Hippocampal formation (tissue), 2 donors: ENCODE measurements at regions not wholly inside any gene's neighbourhood (a gene's known extent, or its start where the extent isn't known, plus 50 kb on each side); places are given as distances from the start of the nearest gene placed in this dataset.
"Not testable (repeated sequence)": the region's sequence is repeated elsewhere in the genome, so short reads cannot be mapped to it uniquely, and the experiment has no call there.

Source experiments
- DNase-seq, 2 donors: peaks; one replicate each; lab custom pipeline; 2025; lab: John Stamatoyannopoulos, UW

DNA sequence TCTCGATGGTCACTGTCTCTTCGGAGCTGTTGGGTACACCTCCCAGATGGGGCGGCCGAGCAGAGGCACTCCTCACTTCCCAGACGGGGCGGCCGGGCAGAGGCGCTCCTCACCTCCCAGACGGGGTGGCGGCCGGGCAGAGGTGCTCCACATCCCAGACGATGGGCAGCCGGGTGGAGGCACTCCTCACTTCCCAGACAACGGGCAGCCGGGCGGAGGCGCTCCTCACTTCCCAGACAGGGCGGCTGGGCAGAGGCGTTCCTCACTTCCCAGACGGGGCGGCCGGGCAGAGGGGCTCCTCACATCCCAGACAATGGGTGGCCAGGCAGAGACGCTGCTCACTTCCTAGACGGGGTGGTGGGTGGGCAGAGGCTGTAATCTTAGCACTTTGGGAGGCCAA, 112.6 kb upstream of the EGR2 start:
- DNase-seq, result not testable (repeated sequence)

DNA sequence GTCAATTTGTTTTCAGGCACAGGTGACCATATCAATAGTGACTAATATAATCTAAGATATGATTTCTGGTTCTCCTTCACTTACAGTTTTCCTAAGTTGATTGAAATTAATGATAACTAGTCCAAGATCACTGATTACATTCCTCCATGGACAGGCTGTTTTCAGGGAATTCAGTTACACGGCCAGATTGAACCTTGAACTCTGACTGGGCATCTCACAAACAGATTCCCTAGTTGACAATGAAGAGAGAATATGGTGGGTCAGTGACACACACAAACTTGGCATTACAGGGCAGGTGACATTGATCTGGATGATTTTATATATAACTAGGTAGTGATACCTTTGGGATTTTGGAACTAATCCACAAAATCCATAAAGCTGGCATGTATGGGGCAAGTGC, 110.2 kb upstream of the EGR2 start:
- DNase-seq, result no peak

DNA sequence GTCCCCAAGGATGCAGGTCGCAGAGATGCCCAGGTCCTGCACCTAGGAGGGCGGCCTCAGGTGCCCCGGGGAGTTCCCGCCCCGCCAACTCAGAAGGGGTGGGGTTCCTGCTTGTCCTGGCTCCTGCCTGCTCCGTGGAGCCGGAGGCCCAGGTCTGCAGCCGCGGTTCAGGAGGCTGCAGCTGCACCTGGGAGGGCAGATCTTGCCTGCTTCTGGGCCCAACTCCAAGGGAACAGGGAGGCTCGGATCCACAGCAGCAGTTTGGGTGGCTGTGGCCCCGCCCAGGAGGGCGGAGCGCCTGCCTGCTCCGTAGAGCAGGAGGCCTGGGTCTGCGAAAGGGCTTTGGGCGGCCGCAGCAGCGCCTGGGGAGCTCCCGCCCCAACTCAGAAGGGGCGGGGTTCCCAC, 108.2 kb upstream of the EGR2 start:
- DNase-seq, result no peak

DNA sequence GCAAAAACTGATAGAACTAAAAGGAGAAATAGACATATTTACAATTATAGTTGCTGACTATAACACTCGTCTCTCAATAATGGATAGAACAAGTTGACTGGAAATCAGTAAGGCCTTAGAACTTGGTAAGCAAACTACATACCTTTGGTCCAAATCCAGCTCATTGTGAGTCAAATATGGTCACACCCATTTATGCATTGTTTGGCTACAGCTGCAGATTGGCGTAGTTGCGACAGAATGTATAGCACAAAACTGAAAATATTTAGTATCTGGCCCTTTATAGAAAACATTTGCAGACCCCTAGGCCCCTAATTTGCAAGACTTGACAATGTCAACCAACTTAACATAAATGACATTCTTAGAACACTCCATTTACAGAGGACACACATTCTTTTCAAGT, 103.6 kb upstream of the EGR2 start:
- no peak for DNase-seq

DNA sequence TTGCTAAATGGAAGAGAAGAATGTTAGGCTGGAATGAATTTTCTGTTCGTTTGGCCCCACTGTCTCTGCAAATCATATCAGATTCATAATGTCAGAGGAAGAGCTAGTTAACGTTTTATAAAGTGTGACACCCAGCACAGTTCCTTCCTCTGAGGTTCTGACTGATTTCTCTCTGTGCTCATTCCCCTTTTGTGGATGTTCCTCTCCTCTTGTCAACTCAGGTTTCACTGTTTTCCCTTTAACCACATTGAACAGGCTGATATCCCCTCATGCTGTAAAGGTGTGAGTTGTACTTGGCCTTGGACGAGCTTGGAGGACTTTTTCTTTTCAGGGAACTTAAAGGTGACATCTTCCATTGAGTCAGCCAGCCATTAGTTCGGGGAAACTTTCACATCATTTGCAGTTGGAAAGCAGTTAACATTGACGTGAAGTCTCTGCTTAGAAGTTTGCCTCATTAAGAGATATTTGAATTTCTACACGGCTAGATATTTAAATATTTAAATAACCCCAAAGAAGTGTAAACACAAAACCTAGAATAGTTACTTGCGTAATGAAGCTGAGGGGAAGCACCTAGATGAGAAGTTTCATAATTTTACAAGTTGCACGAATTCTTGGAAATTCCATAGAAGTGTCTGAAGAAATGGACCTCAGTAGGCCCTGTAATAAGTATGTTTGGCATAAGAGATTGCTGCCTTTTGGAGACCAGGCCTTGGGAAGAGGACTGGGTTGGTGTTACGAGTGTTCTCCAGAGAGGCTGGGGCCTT, 101.5 kb upstream of the EGR2 start:
- no peak for DNase-seq

DNA sequence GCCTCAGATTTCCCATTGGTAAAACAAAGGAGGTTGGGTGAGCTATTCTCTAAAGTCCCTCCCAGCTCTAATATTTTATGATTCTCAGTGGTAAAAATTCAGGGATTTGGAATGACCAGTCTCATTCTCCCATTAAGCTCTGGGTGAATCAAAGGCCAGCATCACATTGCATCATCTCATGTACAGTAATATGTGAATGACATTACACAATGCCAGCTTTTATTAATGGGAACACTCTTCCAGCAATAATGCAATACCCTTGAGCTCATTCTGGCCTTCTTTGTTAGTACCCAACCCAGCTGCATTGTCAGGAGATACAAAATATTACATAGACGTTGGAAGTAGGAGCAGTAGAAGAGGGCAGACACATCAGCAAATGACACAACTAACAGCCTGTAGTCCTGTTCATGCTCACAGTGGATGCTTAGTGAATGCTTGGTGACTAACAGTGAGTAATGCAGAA, 100.0 kb upstream of the EGR2 start:
- no peak for DNase-seq

DNA sequence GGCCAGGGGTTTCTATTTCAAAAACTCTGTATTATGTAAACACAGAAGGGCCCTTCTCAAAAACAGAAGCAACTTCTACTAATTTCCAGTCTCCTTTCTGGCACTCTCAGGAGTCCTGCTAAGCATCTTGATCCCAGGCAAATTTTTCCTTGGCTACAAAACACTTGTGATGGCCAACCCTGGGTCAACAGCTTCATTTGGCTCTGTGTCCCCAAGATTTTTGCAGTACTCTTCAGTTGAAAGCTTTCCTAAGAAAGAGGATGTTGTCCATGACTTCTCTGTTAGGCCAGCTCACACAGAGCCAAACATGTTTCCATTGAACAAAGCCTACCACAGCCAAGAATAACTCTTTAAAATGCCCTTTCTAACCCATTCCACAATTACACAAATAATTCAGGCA, 99.0 kb upstream of the EGR2 start:
- DNase-seq, result no peak

DNA sequence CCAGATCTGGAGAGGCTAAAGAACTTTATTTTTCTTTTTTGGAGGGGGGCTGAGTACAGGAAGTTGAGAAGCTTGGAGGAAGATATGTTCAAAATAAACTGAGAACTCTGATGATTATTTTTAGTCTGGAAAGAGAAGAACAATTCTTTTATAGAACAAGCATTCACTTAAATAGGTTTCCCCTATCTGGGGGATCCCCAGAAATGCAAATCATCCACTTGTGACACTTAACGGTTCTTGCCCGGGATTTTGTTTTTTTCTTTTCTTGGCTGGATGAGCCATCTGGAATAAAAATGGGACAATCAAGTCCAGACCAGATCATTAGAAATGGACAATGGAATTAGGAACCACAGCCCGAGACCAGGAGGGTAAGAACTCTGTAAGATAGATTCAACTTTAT, 95.9 kb upstream of the EGR2 start:
- DNase-seq, result no peak

DNA sequence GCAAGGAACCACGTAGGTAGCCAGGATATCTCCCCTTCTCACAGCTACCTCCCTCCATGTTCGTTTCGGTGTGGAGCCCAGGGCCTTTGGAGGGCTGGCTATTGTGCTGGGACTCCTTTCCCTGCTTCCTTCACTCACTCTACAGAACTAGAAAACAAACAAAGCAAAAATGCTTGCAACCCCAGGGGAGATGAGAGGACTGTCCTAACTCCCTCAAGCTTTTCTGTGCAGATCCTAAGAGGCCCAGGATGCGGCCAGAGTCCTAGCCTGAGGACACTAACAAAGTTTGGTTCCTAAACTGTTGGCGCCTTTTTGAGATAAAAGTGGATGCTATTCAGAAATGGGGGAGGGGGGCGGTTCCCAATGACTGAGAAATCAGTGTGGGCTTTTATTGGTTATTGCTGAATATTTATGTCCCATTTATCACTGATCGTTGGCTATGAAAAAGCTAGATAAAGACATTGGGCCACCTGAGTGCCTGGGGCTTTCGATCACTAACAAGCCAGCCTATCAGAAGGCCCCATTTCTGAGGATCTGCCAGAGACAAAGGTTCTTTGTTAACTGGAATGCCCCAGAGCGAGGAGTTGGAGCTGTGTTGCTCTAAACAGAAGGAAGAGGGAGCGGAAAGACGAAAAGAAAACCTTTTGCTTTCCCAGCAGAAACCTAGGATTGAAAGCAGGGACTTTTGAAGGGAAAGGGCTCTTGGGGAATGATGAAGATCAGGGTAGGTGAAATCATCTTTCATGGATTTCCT, 95.2 kb upstream of the EGR2 start:
- DNase-seq, result peak; percentile 30 to 33

DNA sequence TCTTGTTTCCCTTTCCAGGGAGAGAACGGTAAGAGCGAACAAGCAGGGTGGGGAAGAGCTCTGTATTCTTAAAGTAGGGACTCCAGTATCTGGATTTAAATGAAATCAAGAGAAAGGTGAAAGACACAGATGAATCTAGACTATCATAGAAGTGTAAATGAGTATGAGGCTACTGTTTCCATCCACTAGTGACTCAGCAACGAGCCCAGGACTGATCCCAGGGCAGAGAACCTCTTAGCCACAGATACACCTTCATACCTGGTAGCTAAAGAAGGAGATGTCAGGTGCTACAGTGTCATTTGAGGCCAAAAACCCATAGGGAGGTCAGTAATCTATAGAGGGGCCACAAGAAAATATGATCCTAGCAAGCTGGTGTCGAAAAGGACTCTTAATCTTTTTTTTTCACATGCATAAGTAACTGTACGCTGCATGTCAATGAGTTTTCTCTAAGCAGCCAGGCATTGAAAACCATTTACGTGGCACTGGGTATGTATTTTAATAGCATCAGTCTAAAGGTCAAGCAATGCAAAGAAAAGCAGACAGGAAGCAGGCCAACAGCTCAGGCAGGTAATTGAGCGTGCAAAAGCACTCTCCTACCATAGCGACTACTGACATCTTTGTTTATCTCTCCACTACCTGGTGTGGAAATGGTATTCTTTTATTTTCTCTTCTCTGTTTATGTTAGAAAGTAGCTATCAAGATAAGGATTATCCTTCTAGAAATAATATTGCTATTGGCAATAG, 91.5 kb upstream of the EGR2 start:
- DNase-seq, result no peak

DNA sequence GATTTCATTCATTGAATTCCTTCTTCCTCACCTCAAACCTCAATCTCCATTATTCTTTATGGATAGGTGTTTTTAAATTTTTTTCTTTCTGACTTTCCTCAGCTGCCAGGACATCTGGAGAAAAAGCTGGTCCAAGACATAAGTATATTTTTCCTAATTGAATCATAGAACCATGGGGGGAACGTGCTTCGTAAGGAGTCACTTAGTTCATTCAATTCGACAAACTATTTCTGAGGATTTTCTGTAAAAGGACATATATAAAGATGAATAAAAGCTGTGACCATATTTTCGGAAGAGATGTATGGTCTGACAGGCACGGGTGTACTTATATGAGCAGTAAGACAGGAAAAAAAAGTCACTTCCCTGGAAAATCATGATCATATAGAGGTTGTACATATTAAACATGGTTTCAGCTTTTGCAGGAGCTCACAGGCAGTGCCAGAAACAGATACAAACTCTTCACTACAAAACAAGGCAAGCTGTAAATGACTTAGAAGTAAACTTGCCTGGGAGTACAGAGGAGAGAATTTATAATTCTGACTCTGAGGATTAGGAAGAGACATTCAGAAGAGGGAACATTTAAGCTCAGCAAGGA, 88.2 kb upstream of the EGR2 start:
- no peak for DNase-seq

DNA sequence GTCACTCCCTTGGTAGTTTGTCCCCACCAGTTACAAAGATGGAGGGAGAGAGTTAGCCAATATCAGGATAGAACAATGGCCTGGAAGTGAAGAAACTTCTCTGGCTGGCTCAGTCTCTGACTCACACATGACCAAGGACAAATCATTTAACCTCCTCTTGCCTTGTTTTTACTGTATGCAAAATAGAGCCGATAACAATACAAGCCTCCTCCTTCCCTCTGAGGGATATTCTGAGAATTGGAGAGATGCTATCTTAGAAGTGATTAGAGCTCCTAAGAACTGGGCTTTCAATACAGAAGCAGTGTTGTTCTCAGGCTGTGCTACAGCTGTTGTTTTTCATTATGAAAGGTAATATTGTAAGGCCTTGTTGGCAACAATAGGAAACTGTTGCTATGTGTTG, 87.7 kb upstream of the EGR2 start:
- DNase-seq, result no peak

DNA sequence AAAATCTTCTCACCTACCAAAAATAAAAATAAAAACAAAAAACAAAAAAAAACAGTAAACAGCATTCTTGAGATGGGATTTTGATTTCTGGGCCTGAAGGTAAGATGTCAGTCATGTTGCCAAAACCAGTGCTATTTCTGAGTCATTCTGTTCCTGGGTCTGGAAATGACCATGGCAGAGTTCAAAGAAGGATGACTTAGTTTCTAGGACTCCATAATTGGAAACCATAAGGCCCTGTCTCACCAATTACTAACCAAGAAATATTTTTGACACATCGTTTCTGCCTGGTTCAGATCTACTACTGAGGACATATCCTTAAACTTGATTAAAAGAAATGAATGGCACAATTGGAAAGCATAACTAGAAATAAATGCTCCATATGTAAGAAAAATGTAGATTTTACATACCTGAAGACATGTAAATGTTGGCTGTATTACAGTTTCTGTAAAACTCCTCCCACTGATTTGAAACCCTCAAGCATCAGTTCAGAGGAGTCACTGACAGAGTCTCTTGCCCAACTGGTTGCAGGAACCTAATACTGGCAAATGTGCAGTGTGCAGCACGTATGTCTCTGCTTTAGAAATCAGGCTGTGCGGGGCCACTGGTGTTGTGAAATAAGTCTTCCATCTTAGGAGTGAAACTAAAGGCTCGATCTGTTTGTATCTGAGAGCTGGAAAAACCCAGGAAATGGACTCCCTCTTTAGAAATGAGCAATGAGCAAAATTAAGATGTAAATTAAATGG, 84.8 kb upstream of the EGR2 start:
- DNase-seq, result no peak

DNA sequence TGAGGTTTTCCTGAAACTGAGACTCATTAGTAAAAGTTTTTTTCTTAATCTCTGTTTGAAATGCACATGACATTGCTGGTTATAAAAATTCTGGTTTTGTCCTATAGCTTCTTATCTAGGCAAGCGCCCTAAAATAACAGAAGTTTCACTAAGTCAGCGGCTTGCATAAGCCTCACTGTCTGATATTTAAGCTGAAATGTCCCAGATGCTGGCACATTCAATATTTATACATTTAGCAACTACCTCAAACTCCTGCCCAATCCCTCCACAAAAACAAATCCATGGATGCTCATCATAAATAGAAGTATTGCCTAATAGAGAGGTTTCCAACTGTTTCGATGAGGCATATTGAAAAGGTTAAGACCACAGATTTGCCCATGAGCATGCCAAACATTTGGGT, 83.1 kb upstream of the EGR2 start:
- no peak for DNase-seq

DNA sequence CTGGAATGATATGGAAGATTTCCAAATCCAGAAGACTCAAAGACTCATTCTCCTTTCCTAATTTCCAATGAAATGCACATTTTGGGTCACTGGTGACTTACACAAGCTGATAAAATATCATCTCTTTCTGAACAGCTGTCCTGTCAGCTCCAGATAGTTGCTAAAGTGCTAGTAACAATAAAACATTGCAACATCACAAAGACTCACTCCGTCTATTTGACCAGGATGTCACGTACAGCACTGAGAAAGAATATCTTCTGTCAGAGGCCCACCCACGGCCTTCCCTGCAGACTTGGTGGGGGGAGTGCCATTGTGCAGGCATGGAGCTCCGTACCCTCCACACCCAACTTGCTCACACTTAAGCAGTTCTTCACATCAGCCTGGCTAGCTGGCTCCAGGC, 78.9 kb upstream of the EGR2 start:
- DNase-seq, result no peak

DNA sequence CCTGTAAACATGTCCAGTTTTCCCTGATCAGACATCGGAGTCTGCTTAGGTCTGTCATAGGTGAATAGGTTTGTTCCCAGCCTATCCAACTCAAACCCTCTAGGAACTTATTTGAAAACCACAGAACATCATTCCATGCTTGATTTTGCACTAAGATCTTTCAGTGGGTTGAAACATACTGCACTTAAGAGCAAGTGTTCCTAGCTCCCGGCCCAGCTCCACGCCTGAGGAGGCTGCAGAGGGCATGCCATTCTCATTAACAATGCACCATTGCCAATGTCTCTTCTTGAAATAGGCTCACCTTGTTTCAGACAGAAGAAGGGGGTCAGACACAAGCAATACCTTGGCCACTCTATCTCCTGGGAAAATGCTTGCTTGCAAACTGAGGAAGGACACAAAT, 78.0 kb upstream of the EGR2 start:
- no peak for DNase-seq

DNA sequence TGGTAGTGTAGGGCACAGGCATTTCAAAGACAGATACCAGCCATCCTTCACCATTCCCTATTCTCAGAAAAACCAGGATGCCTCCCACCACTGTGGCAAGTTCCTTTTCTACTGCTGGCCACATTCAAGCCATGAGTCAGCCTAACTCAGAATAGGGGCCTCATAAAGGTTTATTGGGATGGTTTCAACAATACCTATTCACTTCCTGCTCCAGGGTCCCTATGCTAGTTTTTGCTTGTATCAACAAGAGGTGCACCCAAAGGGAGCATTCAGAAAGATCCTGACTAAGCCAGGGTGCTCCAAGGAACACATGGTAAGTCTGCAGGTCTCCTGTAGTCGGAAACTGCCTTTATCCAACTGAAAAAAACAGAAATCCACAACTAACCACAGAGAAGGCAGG, 76.9 kb upstream of the EGR2 start:
- DNase-seq, result no peak

DNA sequence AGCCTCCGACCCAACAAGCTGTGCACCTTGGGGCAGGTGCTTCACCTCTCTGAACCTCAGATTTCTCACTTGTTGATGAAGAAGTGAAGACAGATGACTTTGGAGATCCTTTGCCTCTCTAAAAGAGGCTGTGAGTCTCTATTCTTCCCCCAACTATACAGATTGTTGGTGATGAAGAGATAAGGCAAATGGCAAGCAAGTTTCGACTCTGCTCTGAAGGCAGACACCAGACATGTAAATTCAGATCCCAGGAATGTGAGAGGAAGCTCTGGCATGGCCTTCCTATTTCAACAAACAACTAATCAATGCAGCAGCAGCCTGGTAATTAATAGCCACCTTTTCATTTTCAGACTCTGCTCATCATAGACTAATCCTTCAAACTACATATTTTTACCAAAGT, 74.2 kb upstream of the EGR2 start:
- no peak for DNase-seq

DNA sequence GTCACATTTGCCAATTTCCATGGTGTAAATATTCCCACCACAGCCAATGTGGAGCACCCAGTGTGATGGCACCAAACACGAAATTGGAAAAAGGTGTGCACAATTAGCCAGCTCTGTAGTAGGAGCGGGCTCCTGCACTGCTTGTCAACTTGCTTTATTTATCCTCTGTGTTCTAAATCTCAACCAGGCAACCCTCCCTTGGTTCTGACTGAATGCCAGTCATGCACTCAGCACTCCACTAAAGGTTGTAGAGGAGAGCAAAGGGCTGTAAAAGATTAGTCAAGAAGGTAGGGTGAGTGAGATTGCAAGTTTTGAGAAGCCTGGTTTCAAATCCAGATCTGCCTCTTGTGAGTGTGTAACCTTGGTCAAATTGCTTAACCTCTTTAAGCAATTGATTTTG, 71.5 kb upstream of the EGR2 start:
- DNase-seq, result no peak

DNA sequence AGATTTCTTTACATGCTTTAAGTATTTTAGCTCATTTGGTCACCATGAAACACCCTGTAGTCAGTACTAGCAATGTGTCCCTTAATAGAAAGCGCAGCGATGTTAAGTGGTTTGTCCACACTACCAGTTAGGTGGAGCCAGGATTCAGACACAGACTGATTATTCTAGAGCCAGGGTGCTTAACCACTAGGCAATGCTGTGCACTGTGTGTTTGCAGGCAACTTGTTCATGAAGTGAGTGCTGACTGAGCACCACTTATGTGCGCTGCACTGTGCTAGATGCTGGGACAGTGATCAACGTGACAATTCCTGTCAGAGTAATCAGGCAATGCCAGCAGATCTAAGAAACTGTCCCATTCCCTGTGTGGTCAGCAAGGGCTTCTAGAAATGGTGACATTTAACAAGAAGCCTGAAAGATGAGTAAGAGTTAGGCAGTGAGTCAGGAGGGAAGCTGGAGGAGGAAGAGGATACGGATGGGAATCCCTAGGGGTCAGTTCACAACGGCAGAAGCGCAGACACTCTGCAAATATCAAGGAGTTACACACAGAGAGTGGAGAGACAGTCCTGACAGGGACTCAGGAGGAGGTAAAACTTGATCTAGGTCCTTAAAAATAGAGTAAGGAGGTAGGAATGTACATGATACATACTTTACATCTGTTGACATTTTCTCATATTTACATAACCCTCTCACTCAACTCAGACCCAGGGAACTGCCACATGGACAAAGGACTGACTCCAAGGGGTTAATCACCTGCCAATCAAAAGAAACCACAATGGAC, 69.7 kb upstream of the EGR2 start:
- no peak for DNase-seq

DNA sequence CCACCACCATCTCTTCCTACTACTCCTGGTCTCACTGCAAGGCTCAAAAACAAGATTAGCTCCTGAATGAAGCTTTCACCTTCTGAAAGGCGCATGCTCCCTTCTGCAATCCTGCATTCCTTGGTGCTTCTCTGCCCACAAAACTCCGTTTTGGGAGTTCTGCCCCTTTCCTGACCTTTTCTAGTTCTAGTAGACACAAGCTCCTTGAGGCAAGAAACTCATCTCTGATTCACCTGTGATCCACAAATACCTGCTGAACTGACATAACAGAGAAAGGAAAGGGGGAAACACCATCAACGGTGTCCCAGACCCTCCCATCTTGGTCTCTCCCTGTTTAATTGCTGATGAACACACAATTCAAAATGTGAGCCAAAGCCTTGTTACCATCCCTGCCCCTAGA, 64.0 kb upstream of the EGR2 start:
- DNase-seq, result no peak
